ENCODE measurements at regions not wholly inside any gene's neighbourhood (a gene's known extent, or its start where the extent isn't known, plus 50 kb on each side); places are given as distances from the start of the nearest gene placed in this dataset.
"Not testable (repeated sequence)": the region's sequence is repeated elsewhere in the genome, so short reads cannot be mapped to it uniquely, and the experiment has no call there.

DNA sequence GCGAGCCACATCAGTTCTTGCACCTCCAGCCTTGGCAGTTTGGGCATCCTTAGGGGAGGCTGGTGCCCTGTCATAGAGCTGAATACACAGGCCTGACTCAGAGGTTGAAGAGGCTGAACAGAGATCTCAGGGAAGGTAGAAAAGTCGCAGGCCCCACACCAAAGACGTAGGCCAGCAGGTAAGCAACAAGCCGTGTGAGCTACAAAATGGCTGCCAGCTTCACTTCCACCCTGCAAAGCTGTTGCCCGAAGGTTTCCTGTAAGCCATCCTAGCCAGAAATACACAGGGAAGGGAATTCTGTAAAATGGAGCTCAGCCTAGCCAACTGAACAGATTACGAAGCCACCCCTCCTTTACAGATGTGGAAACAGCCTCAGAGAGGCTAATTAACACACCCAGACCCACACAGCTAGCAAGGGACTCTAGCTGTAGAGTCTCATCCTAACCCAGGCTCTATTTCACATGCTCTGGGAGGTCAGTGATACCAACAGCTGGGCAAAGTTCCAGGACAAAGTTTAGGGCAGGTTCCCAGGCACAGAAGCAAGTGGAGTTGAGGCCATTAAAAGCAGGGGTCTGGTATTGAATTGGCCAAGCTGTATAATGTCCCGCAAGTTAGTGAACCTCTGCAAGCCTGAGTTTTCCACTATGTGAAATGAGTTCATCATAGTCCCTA, 66.3 kb upstream of the RASGRF1 start:
- Histone ChIP-seq H3K9me3 (no peaks in the 10 kb centered on the region), H3K27me3 (no peaks in the 10 kb centered on the region), H3K27ac (no peak overlapping the region), H3K4me1 (no peaks in the 10 kb centered on the region), H3K36me3 (no peaks in the 10 kb centered on the region), H3K4me3 (no peak overlapping the region)
- no peak for TF ChIP-seq CTCF (IDR thresholded peaks at IDR 0.05)
- no peak for DNase-seq (ENCODE audit: low spot score)

GRCh38 chr15:79154483-79155135, 64.0 kb upstream of the RASGRF1 start:
- no peak for TF ChIP-seq CTCF (IDR thresholded peaks at IDR 0.05)
- no peaks in the 10 kb centered on the region for H3K4me1 ChIP-seq
- H3K9me3 ChIP-seq: no peaks in the 10 kb centered on the region
- H3K27me3 ChIP-seq: no peaks in the 10 kb centered on the region
- H3K4me3 ChIP-seq: no peak overlapping the region
- H3K36me3 ChIP-seq: no peaks in the 10 kb centered on the region
- H3K27ac ChIP-seq: no peak overlapping the region
- no peak for DNase-seq (ENCODE audit: low spot score)

GRCh38 chr15:79144290-79144689, 53.7 kb upstream of the RASGRF1 start:
- not testable (repeated sequence) for H3K4me3 ChIP-seq; DNase-seq (ENCODE audit: low spot score); H3K27ac ChIP-seq; H3K36me3 ChIP-seq; H3K27me3 ChIP-seq; H3K4me1 ChIP-seq
- peaks cover 0 to 22% of the 10 kb centered on the region in 2 donors for H3K9me3 ChIP-seq

DNA sequence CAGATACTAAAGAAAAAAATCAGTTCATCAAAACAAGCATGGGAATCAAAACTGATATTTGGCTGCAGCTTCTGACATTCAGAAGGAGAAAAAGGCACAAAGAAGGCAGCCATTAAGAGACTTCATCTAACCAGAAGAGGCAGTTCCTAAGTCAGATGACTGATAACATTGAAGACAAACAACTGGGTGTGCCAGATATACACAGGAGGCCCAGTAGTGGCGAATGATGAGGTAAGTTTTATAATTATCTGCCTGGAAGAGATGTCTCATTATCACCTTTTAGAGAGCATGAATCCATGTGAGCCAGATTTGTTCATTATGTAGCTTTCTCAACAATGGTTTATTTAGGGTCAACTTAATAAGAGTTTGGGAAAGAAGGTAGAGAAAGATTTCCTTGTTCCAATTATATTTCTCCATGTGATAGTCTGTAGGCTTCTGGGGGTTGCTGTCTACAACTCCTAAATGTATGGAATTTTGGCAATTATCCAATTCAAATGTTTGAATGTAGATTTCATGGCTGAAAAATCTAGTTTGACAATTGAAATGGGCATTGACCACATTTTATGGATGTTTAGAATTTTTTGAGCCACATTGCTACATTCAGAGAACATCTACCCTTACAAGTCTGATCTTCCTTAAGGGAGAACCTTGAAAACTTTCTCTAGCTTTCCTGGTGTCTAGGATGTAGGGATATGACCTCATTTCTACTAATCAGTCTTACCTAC, 50.4 kb upstream of the RASGRF1 start:
- Histone ChIP-seq H3K4me3 (no peak overlapping the region), H3K36me3 (no peaks in the 10 kb centered on the region), H3K27me3 (no peaks in the 10 kb centered on the region), H3K4me1 (no peaks in the 10 kb centered on the region), H3K9me3 (peaks cover 0 to 13% of the 10 kb centered on the region in 2 donors), H3K27ac (no peak overlapping the region)
- no peak for TF ChIP-seq CTCF (IDR thresholded peaks at IDR 0.05)
- no peak for DNase-seq (ENCODE audit: low spot score)

MicroRNA genes in the stretch of these regions (microRNA counts, 767-probe panel; counts per million panel counts)
- 0 to 31.0 counts per million in 2 donors for microRNA hsa-miR-184

Small RNA genes in the stretch of these regions (microRNA-seq; reads per million reads assigned to microRNA genes)
- gene MIR184 (ENCODE audit: borderline number of aligned reads in 2 of 2, borderline replicate concordance in 1 of 2): 7.1 to 15.6 reads per million in 2 donors

Measured in right atrium auricular region (tissue), 2 donors.